ENCODE measurements at regions not wholly inside any gene's neighbourhood (a gene's known extent, or its start where the extent isn't known, plus 50 kb on each side); places are given as distances from the start of the nearest gene placed in this dataset.

DNA sequence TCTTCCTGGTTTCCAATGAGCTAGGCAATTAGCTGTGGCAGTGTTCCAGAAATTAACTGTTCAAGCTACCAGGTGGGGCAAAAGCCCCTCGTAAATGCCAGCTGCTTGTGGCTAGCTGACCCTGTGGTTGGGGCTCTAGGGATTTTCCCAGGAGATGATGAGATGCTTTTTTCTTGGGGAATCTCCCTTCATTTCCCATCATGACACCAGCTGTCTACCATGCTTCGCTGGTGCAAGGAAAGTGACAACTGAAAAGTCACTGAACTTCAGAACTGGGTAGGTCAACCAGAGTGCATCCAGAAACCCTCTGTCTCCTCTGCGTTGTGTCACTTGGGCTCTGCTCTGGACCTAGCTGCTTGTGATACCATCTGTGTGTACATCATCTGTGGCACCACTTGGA is 386.5 kb upstream of the DCC start:
- TF ChIP-seq CSDC2 (CRISPR knock-in tag; IDR thresholded peaks at IDR 0.05) (no peak), ISL1 (CRISPR knock-in tag; IDR thresholded peaks at IDR 0.05) (no peak)

Measured in SK-N-SH treated with all-trans-retinoic acid at 6 μM for 48 hours (cell line).